ENCODE measurements at regions not wholly inside any gene's neighbourhood (a gene's known extent, or its start where the extent isn't known, plus 50 kb on each side); places are given as distances from the start of the nearest gene placed in this dataset.

DNA sequence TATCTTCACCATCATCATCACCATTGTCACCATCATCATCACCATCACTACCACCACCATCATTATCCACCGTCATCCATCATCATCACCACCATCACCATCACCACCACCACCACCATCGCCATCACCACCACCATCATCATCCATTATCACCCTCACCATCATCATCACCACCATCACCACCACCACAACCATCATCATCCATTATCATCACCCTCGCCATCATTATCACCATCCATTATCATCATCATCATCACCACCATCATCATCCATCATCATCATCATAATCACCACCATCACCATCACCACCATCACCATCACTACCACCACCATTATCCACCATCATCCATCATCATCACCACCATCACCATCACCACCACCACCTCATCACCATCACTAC lies 95.6 kb downstream of the C16orf95 start:
- DNase-seq = no peak
- Histone ChIP-seq H3K27ac (no peak overlapping the region), H3K4me3 (no peak overlapping the region), H3K4me1 (no peaks in the 10 kb centered on the region), H3K36me3 (no peaks in the 10 kb centered on the region), H3K27me3 (no peaks in the 10 kb centered on the region), H3K9me3 (no peaks in the 10 kb centered on the region)
- TF ChIP-seq, protein P1, sequence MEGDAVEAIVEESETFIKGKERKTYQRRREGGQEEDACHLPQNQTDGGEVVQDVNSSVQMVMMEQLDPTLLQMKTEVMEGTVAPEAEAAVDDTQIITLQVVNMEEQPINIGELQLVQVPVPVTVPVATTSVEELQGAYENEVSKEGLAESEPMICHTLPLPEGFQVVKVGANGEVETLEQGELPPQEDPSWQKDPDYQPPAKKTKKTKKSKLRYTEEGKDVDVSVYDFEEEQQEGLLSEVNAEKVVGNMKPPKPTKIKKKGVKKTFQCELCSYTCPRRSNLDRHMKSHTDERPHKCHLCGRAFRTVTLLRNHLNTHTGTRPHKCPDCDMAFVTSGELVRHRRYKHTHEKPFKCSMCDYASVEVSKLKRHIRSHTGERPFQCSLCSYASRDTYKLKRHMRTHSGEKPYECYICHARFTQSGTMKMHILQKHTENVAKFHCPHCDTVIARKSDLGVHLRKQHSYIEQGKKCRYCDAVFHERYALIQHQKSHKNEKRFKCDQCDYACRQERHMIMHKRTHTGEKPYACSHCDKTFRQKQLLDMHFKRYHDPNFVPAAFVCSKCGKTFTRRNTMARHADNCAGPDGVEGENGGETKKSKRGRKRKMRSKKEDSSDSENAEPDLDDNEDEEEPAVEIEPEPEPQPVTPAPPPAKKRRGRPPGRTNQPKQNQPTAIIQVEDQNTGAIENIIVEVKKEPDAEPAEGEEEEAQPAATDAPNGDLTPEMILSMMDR (IDR thresholded peaks at IDR 0.05) = no peak
- intact Hi-C loops (cut with DNase I) = no loop called here
- ATAC-seq = no peak

DNA sequence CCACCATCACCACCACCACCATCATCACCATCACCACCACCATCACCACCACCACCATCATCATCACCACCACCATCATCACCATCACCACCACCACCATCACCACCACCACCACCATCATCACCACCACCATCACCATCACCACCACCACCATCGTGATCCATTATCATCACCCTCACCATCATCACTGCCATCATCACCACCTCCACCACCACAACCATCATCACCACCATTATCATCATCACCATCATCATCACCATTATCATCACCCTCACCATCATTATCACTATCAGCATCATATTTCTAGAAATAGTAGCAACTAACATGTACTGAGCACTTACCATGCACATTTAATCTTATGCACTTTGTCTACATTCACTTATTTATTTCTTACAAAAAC lies 94.9 kb downstream of the C16orf95 start:
- H3K4me3 ChIP-seq = no peak overlapping the region
- TF ChIP-seq, protein P1 (IDR thresholded peaks at IDR 0.05) = no peak
- ATAC-seq (no peak), DNase-seq (no peak)
- H3K27me3 ChIP-seq = no peaks in the 10 kb centered on the region
- no peaks in the 10 kb centered on the region for H3K4me1 ChIP-seq
- H3K27ac ChIP-seq = no peak overlapping the region
- no peaks in the 10 kb centered on the region for H3K9me3 ChIP-seq
- no peaks in the 10 kb centered on the region for H3K36me3 ChIP-seq
- intact Hi-C loops (cut with DNase I) = no loop called here

DNA sequence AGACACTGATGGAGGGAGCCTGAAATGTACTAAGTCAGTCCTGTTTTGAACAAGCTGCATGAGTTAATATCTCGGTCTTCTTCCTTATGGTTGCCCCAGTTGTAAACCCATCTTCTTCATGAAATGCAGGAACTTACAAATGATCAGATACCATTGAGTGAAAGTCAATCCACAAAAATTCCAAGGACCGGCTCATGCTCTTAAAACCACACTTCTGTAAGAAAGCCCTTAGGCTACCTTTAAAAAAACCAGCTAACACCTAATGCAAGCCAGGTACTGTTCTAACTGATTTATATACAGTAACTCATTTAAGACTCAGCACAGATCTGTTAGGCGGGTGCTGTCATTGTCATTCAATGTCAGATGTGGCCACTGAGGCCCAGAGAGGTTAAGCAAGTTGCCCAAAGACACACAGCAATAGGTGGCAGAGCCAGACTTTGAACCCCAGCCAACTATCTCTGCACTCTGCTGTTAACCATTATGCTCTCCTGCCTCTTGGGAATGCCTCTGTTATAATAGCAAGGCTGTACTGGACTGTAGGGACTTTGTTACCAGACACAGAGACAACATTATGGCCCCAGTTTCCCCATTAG lies 93.4 kb downstream of the C16orf95 start:
- Histone ChIP-seq H3K27ac (no peak overlapping the region), H3K27me3 (no peaks in the 10 kb centered on the region), H3K4me1 (no peaks in the 10 kb centered on the region), H3K9me3 (no peaks in the 10 kb centered on the region), H3K36me3 (no peaks in the 10 kb centered on the region), H3K4me3 (no peak overlapping the region)
- ATAC-seq (no peak), DNase-seq (no peak)
- TF ChIP-seq, protein P1 (IDR thresholded peaks at IDR 0.05) = no peak
- intact Hi-C loops (cut with DNase I) = no loop called here

DNA sequence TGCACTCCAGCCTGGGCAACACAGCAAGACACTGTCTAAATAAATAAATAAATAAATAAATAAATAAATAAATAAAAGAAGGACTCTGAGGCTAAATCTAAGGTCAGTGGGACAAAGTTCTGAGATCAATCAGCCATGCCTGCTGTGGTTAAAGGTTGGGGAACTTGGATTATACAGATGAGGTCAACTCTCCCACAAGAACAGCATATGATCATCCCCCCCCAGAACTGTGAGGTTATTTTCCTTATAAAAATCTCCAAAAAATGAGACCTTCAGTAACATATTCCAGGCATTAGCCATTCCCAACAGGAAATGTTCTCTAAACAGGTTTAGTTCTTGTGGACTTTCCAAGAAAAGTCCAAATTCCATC lies 90.3 kb downstream of the C16orf95 start:
- Histone ChIP-seq H3K4me1 (no peaks in the 10 kb centered on the region), H3K36me3 (no peaks in the 10 kb centered on the region), H3K9me3 (no peaks in the 10 kb centered on the region), H3K4me3 (no peak overlapping the region), H3K27ac (peak overlapping the region; percentile 75), H3K27me3 (no peaks in the 10 kb centered on the region)
- no peak for ATAC-seq
- TF ChIP-seq, protein P1 (IDR thresholded peaks at IDR 0.05) = no peak
- DNase-seq = no peak
- intact Hi-C loops (cut with DNase I) = no loop called here

DNA sequence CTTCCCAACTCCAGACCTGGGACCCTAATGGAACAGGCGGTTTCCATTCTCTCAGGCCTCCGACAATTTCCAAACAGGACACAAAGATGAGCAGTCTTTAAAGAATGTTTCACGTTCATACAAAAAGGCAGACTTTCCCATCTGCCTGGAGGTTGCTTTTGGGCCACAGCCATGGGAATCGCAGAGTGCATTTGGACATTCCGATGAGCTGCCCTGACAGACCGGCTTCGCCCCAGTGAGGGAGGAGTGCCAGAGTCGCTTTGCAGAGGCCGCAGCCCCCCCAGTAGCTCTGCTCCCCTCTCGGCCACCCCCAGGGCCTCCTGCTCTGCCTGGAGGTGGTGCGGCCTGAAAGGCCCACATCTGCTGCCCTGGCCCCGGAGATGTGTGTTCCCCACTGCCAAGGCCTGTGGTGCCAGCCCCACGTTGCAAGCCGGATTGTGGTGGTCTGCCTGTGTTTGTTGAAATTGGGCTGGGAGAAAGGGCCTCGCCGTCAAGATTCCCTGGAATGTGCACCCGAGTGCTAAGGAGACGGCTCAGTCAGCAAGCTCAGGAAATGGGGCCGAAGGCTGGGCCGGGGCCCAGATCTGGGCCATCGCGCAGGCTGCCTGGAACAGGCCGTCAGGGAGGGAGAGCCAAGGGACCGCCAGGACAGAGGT lies 89.8 kb downstream of the C16orf95 start:
- ATAC-seq (peak; percentile 35), DNase-seq (no peak)
- no peaks in the 10 kb centered on the region for H3K4me1 ChIP-seq
- no peak overlapping the region for H3K4me3 ChIP-seq
- peak overlapping the region; percentile 75 for H3K27ac ChIP-seq
- H3K9me3 ChIP-seq = no peaks in the 10 kb centered on the region
- intact Hi-C loops (cut with DNase I) = no loop called here
- no peaks in the 10 kb centered on the region for H3K27me3 ChIP-seq
- TF ChIP-seq, protein P1 (IDR thresholded peaks at IDR 0.05) = no peak
- H3K36me3 ChIP-seq = no peaks in the 10 kb centered on the region

All from upper lobe of right lung (tissue), 1 donor.